ENCODE measurements at regions not wholly inside any gene's neighbourhood (a gene's known extent, or its start where the extent isn't known, plus 50 kb on each side); places are given as distances from the start of the nearest gene placed in this dataset.
"Not testable (repeated sequence)": the region's sequence is repeated elsewhere in the genome, so short reads cannot be mapped to it uniquely, and the experiment has no call there.

DNA sequence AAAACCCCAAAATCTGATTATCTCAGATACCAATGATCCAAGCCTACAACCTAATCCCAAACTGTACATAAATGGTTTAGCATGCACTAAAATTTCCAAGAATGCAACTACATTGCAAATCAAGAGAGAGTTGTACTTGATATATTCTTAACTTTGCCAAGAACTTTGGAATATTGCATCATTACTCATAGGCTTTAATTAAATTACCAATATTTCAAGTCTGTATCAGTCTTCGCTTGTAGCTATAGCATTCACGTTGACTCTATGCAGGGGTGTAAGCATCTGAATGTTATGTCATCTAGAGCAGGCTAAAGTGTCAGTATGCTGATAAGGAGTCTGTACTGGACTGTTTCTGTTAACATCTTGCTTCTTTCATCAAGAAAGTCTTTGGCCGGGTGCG lies 56.3 kb downstream of the FOXI3 start:
- TF ChIP-seq, protein P1, sequence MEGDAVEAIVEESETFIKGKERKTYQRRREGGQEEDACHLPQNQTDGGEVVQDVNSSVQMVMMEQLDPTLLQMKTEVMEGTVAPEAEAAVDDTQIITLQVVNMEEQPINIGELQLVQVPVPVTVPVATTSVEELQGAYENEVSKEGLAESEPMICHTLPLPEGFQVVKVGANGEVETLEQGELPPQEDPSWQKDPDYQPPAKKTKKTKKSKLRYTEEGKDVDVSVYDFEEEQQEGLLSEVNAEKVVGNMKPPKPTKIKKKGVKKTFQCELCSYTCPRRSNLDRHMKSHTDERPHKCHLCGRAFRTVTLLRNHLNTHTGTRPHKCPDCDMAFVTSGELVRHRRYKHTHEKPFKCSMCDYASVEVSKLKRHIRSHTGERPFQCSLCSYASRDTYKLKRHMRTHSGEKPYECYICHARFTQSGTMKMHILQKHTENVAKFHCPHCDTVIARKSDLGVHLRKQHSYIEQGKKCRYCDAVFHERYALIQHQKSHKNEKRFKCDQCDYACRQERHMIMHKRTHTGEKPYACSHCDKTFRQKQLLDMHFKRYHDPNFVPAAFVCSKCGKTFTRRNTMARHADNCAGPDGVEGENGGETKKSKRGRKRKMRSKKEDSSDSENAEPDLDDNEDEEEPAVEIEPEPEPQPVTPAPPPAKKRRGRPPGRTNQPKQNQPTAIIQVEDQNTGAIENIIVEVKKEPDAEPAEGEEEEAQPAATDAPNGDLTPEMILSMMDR (IDR thresholded peaks at IDR 0.05; ENCODE audit: borderline replicate concordance, control extremely low read depth, extremely low read depth, insufficient read depth, missing control alignments): no peak
- in situ Hi-C loops (cut with MboI; ENCODE audit: low sequenced_read_pairs, unreplicated experiment): no loop called here
- no peak for DNase-seq (ENCODE audit: low spot score)

DNA sequence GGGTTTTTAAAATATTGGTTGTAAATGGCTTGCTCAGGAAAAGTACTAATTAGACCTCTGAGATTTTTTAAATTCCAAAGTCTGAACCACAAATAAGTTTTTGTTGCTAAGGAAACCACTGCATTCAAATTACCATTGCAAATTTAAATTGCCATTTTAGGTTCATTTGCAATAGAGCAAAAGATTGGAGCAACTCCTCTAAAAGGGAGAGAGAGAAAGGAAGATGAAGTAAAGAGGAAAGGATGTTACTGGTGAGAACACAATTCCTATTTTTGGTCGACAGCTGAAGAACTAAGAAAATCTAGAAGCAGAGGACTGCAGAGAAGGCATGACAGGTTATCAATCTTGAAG lies 74.9 kb downstream of the FOXI3 start:
- in situ Hi-C loops (cut with MboI; ENCODE audit: low sequenced_read_pairs, unreplicated experiment): no loop called here
- TF ChIP-seq, protein P1 (IDR thresholded peaks at IDR 0.05; ENCODE audit: borderline replicate concordance, control extremely low read depth, extremely low read depth, insufficient read depth, missing control alignments): no peak
- DNase-seq (ENCODE audit: low spot score): no peak

DNA sequence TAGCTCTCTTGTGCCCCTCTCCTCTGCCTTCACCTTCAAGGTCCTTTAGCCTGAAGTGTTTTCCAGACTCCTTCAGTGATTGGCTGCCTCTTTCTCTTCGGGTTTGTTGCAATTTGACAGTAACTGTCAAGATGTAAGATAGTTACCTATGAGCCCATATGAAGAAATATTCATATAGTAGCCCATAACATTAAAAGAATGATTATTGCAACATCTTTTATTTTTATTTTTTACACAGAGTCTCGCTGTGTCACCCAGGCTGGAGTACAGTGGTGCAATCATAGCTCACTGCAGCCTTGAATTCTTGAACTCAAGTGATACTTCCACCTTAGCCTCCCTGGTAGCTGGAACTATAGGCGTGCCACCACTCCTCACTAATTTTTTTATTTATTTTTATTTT lies 80.5 kb downstream of the FOXI3 start:
- TF ChIP-seq, protein P1 (IDR thresholded peaks at IDR 0.05; ENCODE audit: borderline replicate concordance, control extremely low read depth, extremely low read depth, insufficient read depth, missing control alignments): no peak
- in situ Hi-C loops (cut with MboI; ENCODE audit: low sequenced_read_pairs, unreplicated experiment): no loop called here
- no peak for DNase-seq (ENCODE audit: low spot score)

DNA sequence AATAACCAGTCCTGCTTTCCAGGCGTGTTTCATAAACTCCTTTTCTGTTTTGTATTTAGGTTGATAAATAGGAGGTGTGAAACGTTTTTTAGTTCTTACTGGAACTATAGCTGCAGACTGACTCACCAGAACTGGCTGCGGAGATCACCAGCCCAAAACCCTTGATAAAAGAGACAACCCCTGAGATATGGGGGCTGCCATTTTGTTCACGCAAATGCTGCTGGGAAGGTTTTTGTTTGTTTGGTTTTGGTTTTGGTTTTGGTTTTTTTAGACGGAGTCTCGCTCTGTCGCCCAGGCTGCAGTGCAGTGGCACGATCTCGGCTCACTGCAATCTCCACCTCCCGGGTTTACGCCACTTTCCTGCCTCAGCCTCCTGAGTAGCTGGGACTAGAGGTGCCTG lies 87.1 kb downstream of the FOXI3 start:
- in situ Hi-C loops (cut with MboI; ENCODE audit: low sequenced_read_pairs, unreplicated experiment); DNase-seq (ENCODE audit: low spot score): not testable (repeated sequence)

DNA sequence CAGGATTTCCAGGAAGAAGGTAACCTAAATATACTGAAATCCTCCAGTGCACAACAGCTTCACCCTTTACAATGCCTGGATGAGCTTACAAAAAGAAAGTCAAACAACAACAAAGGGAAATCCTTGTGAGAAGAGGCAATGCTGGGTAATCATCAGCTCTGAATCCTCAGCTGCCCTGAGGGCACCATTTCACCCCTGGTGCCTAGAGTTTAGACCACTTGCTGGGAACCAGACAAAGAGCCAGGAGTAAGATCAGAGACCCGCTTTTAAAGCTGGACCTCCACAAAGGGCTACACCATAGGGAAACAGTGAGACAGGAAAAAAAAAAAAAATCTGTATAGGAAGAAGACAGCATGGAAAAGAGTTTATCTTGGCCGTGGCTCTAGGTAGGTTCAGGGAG lies 97.0 kb downstream of the FOXI3 start:
- in situ Hi-C loops (cut with MboI; ENCODE audit: low sequenced_read_pairs, unreplicated experiment): no loop called here
- no peak for DNase-seq (ENCODE audit: low spot score)

DNA sequence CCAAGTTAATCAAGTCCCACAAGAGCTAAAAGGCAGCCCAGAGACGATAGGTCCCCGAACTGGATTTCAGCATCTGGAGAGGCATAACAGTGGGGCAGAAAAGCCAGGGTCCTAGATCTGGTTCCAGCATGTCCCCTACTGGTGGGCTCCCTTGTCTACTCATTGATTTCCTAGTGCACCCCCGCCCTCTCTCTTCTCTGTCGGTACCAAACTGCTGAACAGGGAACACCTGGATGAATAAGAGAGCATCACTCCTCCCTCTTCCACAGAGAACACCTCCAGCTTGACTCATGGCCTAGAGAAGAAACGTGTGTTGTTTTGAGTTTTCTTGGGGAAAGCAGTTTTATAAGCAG lies 101.3 kb downstream of the FOXI3 start:
- TF ChIP-seq, protein P1 (IDR thresholded peaks at IDR 0.05; ENCODE audit: borderline replicate concordance, control extremely low read depth, extremely low read depth, insufficient read depth, missing control alignments): no peak
- in situ Hi-C loops (cut with MboI; ENCODE audit: low sequenced_read_pairs, unreplicated experiment): no loop called here
- DNase-seq (ENCODE audit: low spot score): peak; percentile 22

More for the DNA sequence above, 97.0 kb downstream of the FOXI3 start:
- TF ChIP-seq, protein P1 (IDR thresholded peaks at IDR 0.05; ENCODE audit: borderline replicate concordance, control extremely low read depth, extremely low read depth, insufficient read depth, missing control alignments): no peak

DNA sequence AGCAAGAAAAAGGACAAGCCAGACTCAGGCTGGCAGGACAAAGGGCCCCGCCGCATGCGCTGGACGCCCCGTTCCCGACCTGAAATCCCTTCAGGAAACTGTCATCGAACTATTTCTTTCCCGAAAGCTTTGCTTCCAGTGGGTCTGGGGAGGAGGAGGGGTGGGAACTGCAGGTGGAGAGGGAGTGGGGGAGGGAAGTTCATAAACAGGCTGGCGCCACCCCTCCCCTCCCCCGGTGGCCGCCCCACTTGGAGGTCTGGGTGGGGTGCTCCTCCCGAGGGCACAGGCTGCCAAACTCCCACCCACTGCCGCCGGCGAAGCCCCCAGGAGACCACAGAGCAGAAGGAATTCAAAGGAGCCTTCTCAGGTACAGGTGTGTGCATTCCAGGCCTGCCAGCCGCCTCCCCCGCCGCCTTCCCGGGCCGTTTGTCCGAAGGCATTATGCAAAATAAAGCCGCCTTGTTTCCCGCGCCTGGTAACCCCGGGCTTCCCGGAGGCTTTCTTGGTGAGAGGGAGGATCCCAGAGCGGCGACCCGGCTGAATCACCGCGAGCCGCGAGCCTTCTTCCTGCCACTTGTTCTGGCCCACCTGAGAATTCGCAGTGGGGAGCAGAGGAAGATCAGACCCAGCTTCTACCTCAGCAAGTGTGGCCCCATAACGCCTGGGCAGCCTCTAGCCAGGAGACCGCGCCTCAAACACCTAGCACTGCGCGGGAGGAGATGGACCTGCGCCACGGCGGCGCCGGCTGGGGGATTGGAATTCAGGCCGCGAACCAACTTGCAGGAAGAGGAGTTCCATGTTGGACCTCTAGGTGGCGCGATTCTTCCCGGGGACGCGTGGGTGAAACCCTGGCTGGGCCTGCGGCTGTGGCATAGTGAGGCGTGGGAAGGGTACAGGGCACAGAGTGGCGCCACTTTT lies 101.9 kb downstream of the FOXI3 start:
- TF ChIP-seq, protein P1 (IDR thresholded peaks at IDR 0.05; ENCODE audit: borderline replicate concordance, control extremely low read depth, extremely low read depth, insufficient read depth, missing control alignments): peak; percentile 81
- in situ Hi-C loops (cut with MboI; ENCODE audit: low sequenced_read_pairs, unreplicated experiment): no loop called here
- DNase-seq (ENCODE audit: low spot score): peak; percentile 80
